SK-N-DZ (cell line): ENCODE measurements at regions not wholly inside any gene's neighbourhood (a gene's known extent, or its start where the extent isn't known, plus 50 kb on each side); places are given as distances from the start of the nearest gene placed in this dataset.

Source experiments
- DNase-seq: peaks from one replicate; pipeline ENCODE4 v3.0.0-alpha.2; 2015; ENCODE audit warnings: low spot score

GRCh38 chr4:30870513-30870912 is 150.3 kb downstream of the PCDH7 start:
- DNase-seq, result no peak

- no peak for DNase-seq
Observed at GRCh38 chr4:30875658-30876269, 155.6 kb downstream of the PCDH7 start.

- DNase-seq, result no peak
Observed at GRCh38 chr4:30879855-30880598, 159.9 kb downstream of the PCDH7 start.

GRCh38 chr4:30881985-30882384 is 161.8 kb downstream of the PCDH7 start:
- DNase-seq, result no peak

GRCh38 chr4:30882443-30882842 is 162.3 kb downstream of the PCDH7 start:
- DNase-seq, result no peak

GRCh38 chr4:30882995-30883675 is 163.0 kb downstream of the PCDH7 start:
- DNase-seq, result no peak

GRCh38 chr4:30901461-30902451 is 181.6 kb downstream of the PCDH7 start:
- DNase-seq, result no peak

- no peak for DNase-seq
Observed at GRCh38 chr4:30903502-30904214, 183.5 kb downstream of the PCDH7 start.

- DNase-seq, result no peak
Observed at GRCh38 chr4:30904215-30904555, 184.0 kb downstream of the PCDH7 start.

- DNase-seq, result no peak
Observed at GRCh38 chr4:30904588-30904987, 184.4 kb downstream of the PCDH7 start.

GRCh38 chr4:30912098-30912714 is 192.0 kb downstream of the PCDH7 start:
- no peak for DNase-seq

GRCh38 chr4:30916337-30917274 is 196.4 kb downstream of the PCDH7 start:
- no peak for DNase-seq

GRCh38 chr4:30917946-30918345 is 197.8 kb downstream of the PCDH7 start:
- no peak for DNase-seq

- no peak for DNase-seq
Observed at GRCh38 chr4:30919458-30919857, 199.3 kb downstream of the PCDH7 start.

GRCh38 chr4:30920043-30920442 is 199.9 kb downstream of the PCDH7 start:
- DNase-seq, result no peak

- DNase-seq, result no peak
Observed at GRCh38 chr4:30922625-30923024, 202.5 kb downstream of the PCDH7 start.

- no peak for DNase-seq
Observed at GRCh38 chr4:30924495-30924894, 204.3 kb downstream of the PCDH7 start.

GRCh38 chr4:30929649-30930048 is 209.5 kb downstream of the PCDH7 start:
- no peak for DNase-seq

GRCh38 chr4:30930276-30930675 is 210.1 kb downstream of the PCDH7 start:
- DNase-seq, result no peak
